Neural progenitor cell (in vitro differentiated cells): ENCODE measurements at regions not wholly inside any gene's neighbourhood (a gene's known extent, or its start where the extent isn't known, plus 50 kb on each side); places are given as distances from the start of the nearest gene placed in this dataset.

ENCODE experiments used
- EZH2 ChIP-seq: fragments of 200-600 bp; sonication (generic); IDR thresholded peaks from 2 replicates; pipeline ENCODE4 v1.6.1; 2017; ENCODE audit warnings: antibody characterized with exemption, mild to moderate bottlenecking, moderate library complexity
- TF ChIP-seq, protein P1 (sequence below): fragments of 200-600 bp; sonication (generic); IDR thresholded peaks from 2 replicates; pipeline ENCODE4 v1.5.1; 2017; ENCODE audit warnings: antibody characterized with exemption, mild to moderate bottlenecking

- TF ChIP-seq, protein P1, sequence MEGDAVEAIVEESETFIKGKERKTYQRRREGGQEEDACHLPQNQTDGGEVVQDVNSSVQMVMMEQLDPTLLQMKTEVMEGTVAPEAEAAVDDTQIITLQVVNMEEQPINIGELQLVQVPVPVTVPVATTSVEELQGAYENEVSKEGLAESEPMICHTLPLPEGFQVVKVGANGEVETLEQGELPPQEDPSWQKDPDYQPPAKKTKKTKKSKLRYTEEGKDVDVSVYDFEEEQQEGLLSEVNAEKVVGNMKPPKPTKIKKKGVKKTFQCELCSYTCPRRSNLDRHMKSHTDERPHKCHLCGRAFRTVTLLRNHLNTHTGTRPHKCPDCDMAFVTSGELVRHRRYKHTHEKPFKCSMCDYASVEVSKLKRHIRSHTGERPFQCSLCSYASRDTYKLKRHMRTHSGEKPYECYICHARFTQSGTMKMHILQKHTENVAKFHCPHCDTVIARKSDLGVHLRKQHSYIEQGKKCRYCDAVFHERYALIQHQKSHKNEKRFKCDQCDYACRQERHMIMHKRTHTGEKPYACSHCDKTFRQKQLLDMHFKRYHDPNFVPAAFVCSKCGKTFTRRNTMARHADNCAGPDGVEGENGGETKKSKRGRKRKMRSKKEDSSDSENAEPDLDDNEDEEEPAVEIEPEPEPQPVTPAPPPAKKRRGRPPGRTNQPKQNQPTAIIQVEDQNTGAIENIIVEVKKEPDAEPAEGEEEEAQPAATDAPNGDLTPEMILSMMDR: no peak
- no peak for TF ChIP-seq EZH2
These were observed 53.9 kb upstream of the CRHR1 start for GRCh38 chr17:45730192-45730591.
